GM23338 (cell line): ENCODE measurements at regions not wholly inside any gene's neighbourhood (a gene's known extent, or its start where the extent isn't known, plus 50 kb on each side); places are given as distances from the start of the nearest gene placed in this dataset.

ENCODE experiments used
- ATAC-seq: fragments of 200-7000 bp; cut with Tn5 transposase; 3 replicates; pipeline ENCODE4 v1.9.1; 2020
- DNase-seq: peaks from one replicate; pipeline ENCODE4 v3.0.0-alpha.2; 2015; ENCODE audit warnings: low spot score
- H2AFZ ChIP-seq: fragments of 200-600 bp; sonication (generic); 2 replicates; pipeline ENCODE4 v1.8.0; 2016; ENCODE audit warnings: antibody characterized with exemption, mild to moderate bottlenecking, moderate library complexity
- H3F3A ChIP-seq: fragments of 200-600 bp; sonication (generic); replicated peaks from 2 replicates; pipeline ENCODE4 v1.8.0; 2017; ENCODE audit warnings: antibody characterized with exemption, mixed run types, low read depth
- H3K27ac ChIP-seq: fragments of 200-600 bp; sonication (generic); 2 replicates; pipeline ENCODE4 v1.6.1; 2016; ENCODE audit warnings: low read depth
- H3K27me3 ChIP-seq: fragments of 200-600 bp; sonication (generic); 2 replicates; pipeline ENCODE4 v1.8.0; 2016; ENCODE audit warnings: mild to moderate bottlenecking, mixed run types, moderate library complexity; ENCODE audit not compliant: insufficient read depth
- H3K36me3 ChIP-seq: fragments of 200-600 bp; sonication (generic); 2 replicates; pipeline ENCODE4 v1.8.0; 2016; ENCODE audit warnings: mild to moderate bottlenecking; ENCODE audit not compliant: insufficient read depth
- H3K4me1 ChIP-seq: fragments of 200-600 bp; sonication (generic); 2 replicates; pipeline ENCODE4 v1.8.0; 2016; ENCODE audit warnings: mild to moderate bottlenecking, moderate library complexity; ENCODE audit not compliant: insufficient read depth
- H3K4me2 ChIP-seq: fragments of 200-600 bp; sonication (generic); 2 replicates; pipeline ENCODE4 v1.7.1; 2017; ENCODE audit warnings: mixed run types
- H3K4me3 ChIP-seq: fragments of 200-600 bp; sonication (generic); 2 replicates; pipeline ENCODE4 v1.6.1; 2016; ENCODE audit warnings: mixed run types
- H3K79me2 ChIP-seq: fragments of 200-600 bp; sonication (generic); replicated peaks from 2 replicates; pipeline ENCODE4 v1.8.0; 2017; ENCODE audit warnings: mild to moderate bottlenecking; ENCODE audit not compliant: insufficient read depth
- H3K9me2 ChIP-seq: fragments of 200-600 bp; sonication (generic); 2 replicates; pipeline ENCODE4 v1.8.0; 2017; ENCODE audit not compliant: insufficient read depth
- H4K20me1 ChIP-seq: fragments of 200-600 bp; sonication (generic); replicated peaks from 2 replicates; pipeline ENCODE4 v1.8.0; 2017; ENCODE audit warnings: mild to moderate bottlenecking; ENCODE audit not compliant: insufficient read depth
- H3K27ac Mint-ChIP-seq: 2 replicates; pipeline ENCODE4 v1.8.0; 2020; ENCODE audit warnings: inconsistent platforms, mild to moderate bottlenecking, moderate library complexity, mixed read lengths
- H3K27me3 Mint-ChIP-seq: 3 replicates; pipeline ENCODE4 v1.8.0; 2022; ENCODE audit warnings: low read depth, mild to moderate bottlenecking, moderate library complexity, mixed read lengths, inconsistent platforms; ENCODE audit not compliant: insufficient read depth, poor library complexity
- H3K36me3 Mint-ChIP-seq: 3 replicates; pipeline ENCODE4 v1.8.0; 2021; ENCODE audit warnings: low read depth, mild to moderate bottlenecking, inconsistent platforms, moderate library complexity, mixed read lengths
- H3K4me1 Mint-ChIP-seq: 3 replicates; pipeline ENCODE4 v1.8.0; 2020; ENCODE audit warnings: mild to moderate bottlenecking, inconsistent platforms, mixed read lengths
- H3K4me3 Mint-ChIP-seq: 3 replicates; pipeline ENCODE4 v1.8.0; 2021; ENCODE audit warnings: moderate library complexity, mild to moderate bottlenecking, inconsistent platforms, mixed read lengths
- H3K9me3 Mint-ChIP-seq: 3 replicates; pipeline ENCODE4 v1.8.0; 2020; ENCODE audit warnings: moderate library complexity, mild to moderate bottlenecking, inconsistent platforms, mixed read lengths
- CREB1 ChIP-seq: fragments of 250-450 bp; sonication (Bioruptor Pico); IDR thresholded peaks from 2 replicates; pipeline ENCODE4 v1.5.0; 2020; ENCODE audit warnings: low read depth, mild to moderate bottlenecking, moderate library complexity
- EZH2 ChIP-seq: fragments of 200-600 bp; sonication (generic); IDR thresholded peaks from one replicate; pipeline ENCODE4 v1.8.0; 2017; ENCODE audit warnings: antibody characterized with exemption, mild to moderate bottlenecking, low read depth; ENCODE audit not compliant: unreplicated experiment
- EZH2phosphoT487 ChIP-seq: fragments of 200-600 bp; sonication (generic); IDR thresholded peaks from one replicate; pipeline ENCODE4 v1.8.1; 2018; ENCODE audit warnings: antibody characterized with exemption; ENCODE audit not compliant: unreplicated experiment
- JUNB ChIP-seq: IDR thresholded peaks from one replicate; pipeline ENCODE4 v1.6.1; 2016; ENCODE audit warnings: antibody characterized with exemption; ENCODE audit not compliant: unreplicated experiment
- NANOG ChIP-seq: IDR thresholded peaks from 2 replicates; pipeline ENCODE4 v1.6.1; 2016; ENCODE audit warnings: antibody characterized with exemption, borderline replicate concordance
- POLR2AphosphoS5 ChIP-seq: IDR thresholded peaks from 2 replicates; pipeline ENCODE4 v1.6.1; 2016; ENCODE audit warnings: antibody characterized with exemption, low read depth
- STAT1 ChIP-seq: IDR thresholded peaks from one replicate; pipeline ENCODE4 v1.6.1; 2016; ENCODE audit warnings: antibody characterized with exemption; ENCODE audit not compliant: unreplicated experiment
- ZNF114 ChIP-seq: fragments of 250-450 bp; sonication (Bioruptor Pico); IDR thresholded peaks from 2 replicates; pipeline ENCODE4 v1.5.0; 2020; ENCODE audit warnings: mild to moderate bottlenecking, moderate library complexity
- ZNF331 ChIP-seq: fragments of 250-450 bp; sonication (Bioruptor Pico); IDR thresholded peaks from 2 replicates; pipeline ENCODE4 v1.5.0; 2020; ENCODE audit warnings: low read depth, mild to moderate bottlenecking, moderate library complexity
- TF ChIP-seq, protein P1 (sequence below): fragments of 250-450 bp; sonication (Bioruptor Pico); IDR thresholded peaks from 2 replicates; pipeline ENCODE4 v1.5.0; 2020; ENCODE audit warnings: mild to moderate bottlenecking, moderate library complexity

DNA sequence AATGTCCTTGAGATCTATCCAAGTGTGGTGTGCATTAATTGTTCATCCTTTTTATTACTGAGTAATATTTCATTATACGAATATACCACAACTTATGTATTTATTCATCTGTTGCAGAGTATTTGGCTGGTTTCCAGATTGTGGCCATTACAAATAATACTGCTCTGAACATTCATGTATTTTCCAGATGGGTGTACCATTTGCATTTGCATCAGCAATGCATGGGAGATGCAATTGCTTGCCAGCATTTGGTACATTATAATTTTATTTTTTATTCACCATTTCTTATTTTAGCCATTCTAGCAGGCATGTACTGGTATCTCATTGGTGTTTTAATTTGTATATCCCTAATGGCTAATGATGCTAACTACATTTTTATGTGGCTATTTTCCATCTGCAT is 162.4 kb downstream of the SCG2 start (continued):
- TF ChIP-seq, protein P1, sequence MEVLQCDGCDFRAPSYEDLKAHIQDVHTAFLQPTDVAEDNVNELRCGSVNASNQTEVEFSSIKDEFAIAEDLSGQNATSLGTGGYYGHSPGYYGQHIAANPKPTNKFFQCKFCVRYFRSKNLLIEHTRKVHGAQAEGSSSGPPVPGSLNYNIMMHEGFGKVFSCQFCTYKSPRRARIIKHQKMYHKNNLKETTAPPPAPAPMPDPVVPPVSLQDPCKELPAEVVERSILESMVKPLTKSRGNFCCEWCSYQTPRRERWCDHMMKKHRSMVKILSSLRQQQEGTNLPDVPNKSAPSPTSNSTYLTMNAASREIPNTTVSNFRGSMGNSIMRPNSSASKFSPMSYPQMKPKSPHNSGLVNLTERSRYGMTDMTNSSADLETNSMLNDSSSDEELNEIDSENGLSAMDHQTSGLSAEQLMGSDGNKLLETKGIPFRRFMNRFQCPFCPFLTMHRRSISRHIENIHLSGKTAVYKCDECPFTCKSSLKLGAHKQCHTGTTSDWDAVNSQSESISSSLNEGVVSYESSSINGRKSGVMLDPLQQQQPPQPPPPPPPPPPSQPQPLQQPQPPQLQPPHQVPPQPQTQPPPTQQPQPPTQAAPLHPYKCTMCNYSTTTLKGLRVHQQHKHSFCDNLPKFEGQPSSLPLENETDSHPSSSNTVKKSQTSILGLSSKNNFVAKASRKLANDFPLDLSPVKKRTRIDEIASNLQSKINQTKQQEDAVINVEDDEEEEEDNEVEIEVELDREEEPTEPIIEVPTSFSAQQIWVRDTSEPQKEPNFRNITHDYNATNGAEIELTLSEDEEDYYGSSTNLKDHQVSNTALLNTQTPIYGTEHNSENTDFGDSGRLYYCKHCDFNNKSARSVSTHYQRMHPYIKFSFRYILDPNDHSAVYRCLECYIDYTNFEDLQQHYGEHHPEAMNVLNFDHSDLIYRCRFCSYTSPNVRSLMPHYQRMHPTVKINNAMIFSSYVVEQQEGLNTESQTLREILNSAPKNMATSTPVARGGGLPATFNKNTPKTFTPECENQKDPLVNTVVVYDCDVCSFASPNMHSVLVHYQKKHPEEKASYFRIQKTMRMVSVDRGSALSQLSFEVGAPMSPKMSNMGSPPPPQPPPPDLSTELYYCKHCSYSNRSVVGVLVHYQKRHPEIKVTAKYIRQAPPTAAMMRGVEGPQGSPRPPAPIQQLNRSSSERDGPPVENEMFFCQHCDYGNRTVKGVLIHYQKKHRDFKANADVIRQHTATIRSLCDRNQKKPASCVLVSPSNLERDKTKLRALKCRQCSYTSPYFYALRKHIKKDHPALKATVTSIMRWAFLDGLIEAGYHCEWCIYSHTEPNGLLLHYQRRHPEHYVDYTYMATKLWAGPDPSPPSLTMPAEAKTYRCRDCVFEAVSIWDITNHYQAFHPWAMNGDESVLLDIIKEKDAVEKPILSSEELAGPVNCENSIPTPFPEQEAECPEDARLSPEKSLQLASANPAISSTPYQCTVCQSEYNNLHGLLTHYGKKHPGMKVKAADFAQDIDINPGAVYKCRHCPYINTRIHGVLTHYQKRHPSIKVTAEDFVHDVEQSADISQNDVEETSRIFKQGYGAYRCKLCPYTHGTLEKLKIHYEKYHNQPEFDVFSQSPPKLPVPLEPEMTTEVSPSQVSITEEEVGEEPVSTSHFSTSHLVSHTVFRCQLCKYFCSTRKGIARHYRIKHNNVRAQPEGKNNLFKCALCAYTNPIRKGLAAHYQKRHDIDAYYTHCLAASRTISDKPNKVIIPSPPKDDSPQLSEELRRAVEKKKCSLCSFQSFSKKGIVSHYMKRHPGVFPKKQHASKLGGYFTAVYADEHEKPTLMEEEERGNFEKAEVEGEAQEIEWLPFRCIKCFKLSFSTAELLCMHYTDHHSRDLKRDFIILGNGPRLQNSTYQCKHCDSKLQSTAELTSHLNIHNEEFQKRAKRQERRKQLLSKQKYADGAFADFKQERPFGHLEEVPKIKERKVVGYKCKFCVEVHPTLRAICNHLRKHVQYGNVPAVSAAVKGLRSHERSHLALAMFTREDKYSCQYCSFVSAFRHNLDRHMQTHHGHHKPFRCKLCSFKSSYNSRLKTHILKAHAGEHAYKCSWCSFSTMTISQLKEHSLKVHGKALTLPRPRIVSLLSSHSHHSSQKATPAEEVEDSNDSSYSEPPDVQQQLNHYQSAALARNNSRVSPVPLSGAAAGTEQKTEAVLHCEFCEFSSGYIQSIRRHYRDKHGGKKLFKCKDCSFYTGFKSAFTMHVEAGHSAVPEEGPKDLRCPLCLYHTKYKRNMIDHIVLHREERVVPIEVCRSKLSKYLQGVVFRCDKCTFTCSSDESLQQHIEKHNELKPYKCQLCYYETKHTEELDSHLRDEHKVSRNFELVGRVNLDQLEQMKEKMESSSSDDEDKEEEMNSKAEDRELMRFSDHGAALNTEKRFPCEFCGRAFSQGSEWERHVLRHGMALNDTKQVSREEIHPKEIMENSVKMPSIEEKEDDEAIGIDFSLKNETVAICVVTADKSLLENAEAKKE, result no peak
- no peak for TF ChIP-seq ZNF331
- TF ChIP-seq JUNB, result no peak
- no peak for TF ChIP-seq ZNF114 (CRISPR knock-in tag)
- TF ChIP-seq NANOG, result no peak
- no peak for TF ChIP-seq STAT1
- no peak for TF ChIP-seq POLR2AphosphoS5
- TF ChIP-seq EZH2, result no peak
- TF ChIP-seq EZH2phosphoT487, result no peak

- Histone ChIP-seq H3K27me3 (no peaks in the 10 kb centered on the region), H4K20me1 (no peaks in the 10 kb centered on the region), H3K4me3 (no peak overlapping the region), H3K79me2 (no peaks in the 10 kb centered on the region), H3K27ac (no peak overlapping the region), H3K4me1 (no peaks in the 10 kb centered on the region), H3K36me3 (no peaks in the 10 kb centered on the region), H3K4me2 (no peak overlapping the region), H3K9me2 (no peaks in the 10 kb centered on the region), H3F3A (no peaks in the 10 kb centered on the region), H2AFZ (no peak overlapping the region)
- Mint-ChIP-seq H3K4me3 (no peak overlapping the region), H3K9me3 (peaks cover 3% of the 10 kb centered on the region; the same call in 2 of the 3 replicates), H3K4me1 (no peaks in the 10 kb centered on the region), H3K27me3 (no peaks in the 10 kb centered on the region), H3K27ac (no peak overlapping the region), H3K36me3 (no peaks in the 10 kb centered on the region)
- ATAC-seq (no peak), DNase-seq (no peak)
- TF ChIP-seq CREB1 (CRISPR knock-in tag), result no peak
- no peak for TF ChIP-seq EZH2
- TF ChIP-seq, protein P1, result no peak
- no peak for TF ChIP-seq JUNB
- TF ChIP-seq NANOG, result no peak
- TF ChIP-seq POLR2AphosphoS5, result no peak
- no peak for TF ChIP-seq STAT1
These were observed 159.3 kb downstream of the SCG2 start for GRCh38 chr2:223442847-223443246.
